NCI-H2171 (cell line): ENCODE measurements at regions not wholly inside any gene's neighbourhood (a gene's known extent, or its start where the extent isn't known, plus 50 kb on each side); places are given as distances from the start of the nearest gene placed in this dataset.
"Not testable (repeated sequence)": the region's sequence is repeated elsewhere in the genome, so short reads cannot be mapped to it uniquely, and the experiment has no call there.

Experiments
- DNase-seq: peaks from one replicate; lab custom pipeline; 2025; lab: John Stamatoyannopoulos, UW

GRCh38 chr1:88466899-88467580 lies 217.0 kb upstream of the PKN2 start:
- DNase-seq = no peak

- no peak for DNase-seq
These were observed 211.8 kb upstream of the PKN2 start for GRCh38 chr1:88472298-88472697.

DNA sequence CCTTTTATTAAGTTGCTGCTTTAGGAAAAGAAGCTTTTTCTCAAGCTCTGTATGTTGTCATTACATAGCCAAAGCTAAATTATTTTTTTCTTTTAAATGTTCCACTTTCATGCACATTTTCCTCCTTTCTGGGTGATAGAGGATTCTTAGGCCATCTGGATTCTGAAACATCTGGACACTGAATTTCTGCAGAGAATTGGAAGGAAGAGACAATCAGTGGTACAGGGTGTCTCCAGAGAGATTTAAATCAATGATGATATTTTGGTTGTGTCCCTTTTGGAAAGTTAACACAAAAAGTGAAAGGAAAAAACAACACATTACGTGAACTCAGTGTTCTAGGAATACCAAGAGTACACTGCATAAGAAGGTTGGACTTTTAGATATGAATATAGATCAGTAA lies 211.4 kb upstream of the PKN2 start:
- no peak for DNase-seq

GRCh38 chr1:88474555-88475304 lies 209.3 kb upstream of the PKN2 start:
- DNase-seq = no peak

- no peak for DNase-seq
These were observed 199.2 kb upstream of the PKN2 start for GRCh38 chr1:88484881-88485280.

DNA sequence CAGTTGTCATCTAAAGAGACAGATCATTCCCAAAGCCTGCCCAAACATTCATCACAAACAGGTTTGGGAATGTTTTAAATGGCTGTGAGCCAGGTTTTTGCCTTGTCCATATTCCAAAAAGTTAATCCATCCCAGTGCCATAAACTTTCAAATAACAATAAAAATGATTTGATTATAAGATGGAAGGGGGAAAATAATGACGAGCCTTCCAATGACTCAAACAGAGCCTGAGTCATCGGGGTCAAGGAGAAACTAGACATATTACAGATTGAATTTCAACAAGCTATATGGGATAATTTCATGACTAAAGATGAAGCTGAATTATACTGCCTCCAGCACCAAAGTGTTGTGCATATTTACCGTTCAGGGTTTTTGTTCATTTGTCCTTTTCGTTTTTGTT lies 195.8 kb upstream of the PKN2 start:
- DNase-seq = no peak

GRCh38 chr1:88490676-88491075 lies 193.4 kb upstream of the PKN2 start:
- DNase-seq = no peak

DNA sequence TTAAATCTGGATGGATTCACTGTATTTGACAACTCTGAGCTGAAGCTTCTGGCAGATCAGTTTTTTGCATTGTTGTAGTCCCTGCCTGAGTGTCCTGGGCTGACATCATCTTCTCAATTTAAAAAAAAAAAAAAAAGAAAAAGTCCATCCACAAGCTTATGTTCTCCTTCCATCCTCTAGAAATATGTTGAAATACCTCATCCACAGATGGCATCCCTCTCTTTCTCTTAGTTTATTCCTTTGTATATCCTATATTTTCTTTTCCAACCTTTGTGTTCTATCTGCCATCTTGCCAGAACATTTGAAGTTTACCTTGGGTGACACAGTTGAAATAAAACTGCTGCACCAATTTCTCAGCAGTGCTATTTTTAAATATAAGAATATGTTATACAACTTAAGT lies 184.4 kb upstream of the PKN2 start:
- DNase-seq = no peak

DNA sequence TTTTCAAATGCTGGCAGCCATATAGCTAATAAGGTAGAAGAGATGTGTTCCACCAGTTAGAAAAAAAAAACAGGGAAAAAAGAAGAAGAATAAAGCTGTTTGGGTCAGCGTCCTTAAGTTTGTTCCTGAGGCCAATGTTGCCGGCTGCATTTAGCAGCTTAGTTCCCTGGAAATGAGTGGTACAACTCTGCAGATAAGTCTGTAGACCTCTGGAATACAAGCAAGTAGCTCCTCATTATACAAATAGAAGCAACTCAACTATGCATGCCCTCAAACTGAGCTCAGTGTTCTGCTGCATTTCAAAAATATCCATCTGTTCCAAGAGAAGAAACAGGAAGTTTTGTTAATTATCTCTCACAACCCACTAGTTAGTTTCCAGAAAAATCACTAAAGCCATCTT lies 181.2 kb upstream of the PKN2 start:
- DNase-seq = no peak

- DNase-seq = no peak
These were observed 180.4 kb upstream of the PKN2 start for GRCh38 chr1:88503646-88504045.

- no peak for DNase-seq
These were observed 179.5 kb upstream of the PKN2 start for GRCh38 chr1:88504601-88505000.

DNA sequence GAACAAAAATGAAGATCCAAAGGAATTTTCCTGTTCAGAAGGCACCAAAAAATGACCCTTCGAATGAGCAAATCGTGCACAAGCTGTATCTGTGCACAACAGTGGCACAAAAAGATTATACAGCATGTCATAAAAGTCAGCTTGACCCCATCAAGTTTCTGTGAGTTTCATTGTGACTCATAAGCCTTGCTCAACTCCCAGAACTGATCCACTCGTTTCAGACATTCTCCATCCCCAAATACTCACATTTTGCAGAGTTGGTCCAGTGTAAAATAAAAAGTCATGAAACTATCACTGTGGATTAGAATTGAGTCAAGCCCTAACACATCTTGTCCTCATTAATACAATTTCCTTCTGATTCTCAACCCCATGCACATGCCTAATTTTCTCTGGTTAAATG lies 174.7 kb upstream of the PKN2 start:
- no peak for DNase-seq

DNA sequence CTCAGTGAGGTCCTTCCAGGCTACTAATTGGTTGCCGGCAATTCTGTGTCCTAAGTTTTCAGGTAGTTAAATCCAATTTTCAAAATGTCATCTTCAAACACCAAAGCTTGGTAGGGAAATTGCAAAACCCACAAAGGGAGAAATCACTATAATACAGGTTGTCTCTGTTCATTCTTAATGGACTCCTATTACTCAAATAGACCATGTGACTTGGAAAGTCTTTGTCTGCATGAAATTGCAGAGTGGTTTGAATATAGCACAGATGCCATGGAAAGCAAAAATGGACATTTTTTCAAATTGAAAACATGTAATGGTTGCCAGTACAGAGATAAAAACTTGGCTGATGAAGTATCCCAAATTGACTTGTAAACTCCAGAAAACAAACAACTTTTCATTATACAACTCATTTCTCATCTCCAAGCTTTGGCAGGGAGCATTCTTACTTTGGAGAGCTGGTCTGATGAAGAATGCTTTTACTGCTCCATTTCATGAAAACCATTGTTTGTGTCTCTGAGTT lies 169.5 kb upstream of the PKN2 start:
- no peak for DNase-seq

DNA sequence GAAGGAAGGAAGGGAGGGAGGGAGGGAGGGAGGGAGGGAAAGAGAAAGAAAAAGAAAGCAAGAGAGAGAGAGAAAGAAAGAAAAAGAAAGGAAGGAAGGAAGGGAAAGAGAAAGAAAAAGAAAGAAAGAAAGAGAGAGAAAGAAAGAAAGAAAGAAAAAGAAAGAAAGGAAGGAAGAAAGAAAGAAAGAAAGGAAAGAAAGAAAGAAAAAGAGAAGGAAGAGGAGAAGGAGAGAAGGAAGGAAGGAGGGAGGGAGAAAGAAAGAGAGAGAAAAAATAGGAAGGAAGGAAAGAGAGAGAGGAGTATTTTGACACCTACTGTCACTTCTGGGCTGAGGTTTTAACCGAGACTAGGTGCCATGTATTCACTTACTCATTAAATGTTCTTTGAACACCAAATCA lies 166.6 kb upstream of the PKN2 start:
- not testable (repeated sequence) for DNase-seq

DNA sequence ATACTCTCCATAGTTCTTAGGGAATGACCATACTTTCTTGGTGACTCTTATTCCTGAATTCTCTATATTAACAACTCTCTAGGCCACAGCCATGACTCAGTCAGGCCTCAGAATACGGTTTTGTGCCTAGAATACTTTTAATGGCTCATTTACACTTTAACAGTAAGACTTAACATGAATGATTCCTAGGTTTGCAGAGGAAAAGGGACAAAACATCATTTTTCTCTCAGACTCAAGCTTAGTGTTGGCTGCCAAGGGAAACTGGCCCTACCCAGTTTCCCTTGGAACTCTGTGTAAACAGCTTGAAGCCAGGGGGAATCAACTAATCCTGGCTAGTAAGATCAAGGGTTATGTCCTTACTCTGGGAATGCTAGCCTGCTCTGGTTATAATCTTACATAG lies 164.9 kb upstream of the PKN2 start:
- DNase-seq = no peak

- DNase-seq = no peak
These were observed 160.1 kb upstream of the PKN2 start for GRCh38 chr1:88523854-88524528.

- DNase-seq = no peak
These were observed 157.6 kb upstream of the PKN2 start for GRCh38 chr1:88526456-88526855.

- no peak for DNase-seq
These were observed 155.3 kb upstream of the PKN2 start for GRCh38 chr1:88528792-88529191.

- no peak for DNase-seq
These were observed 154.5 kb upstream of the PKN2 start for GRCh38 chr1:88529581-88529980.

- DNase-seq = no peak
These were observed 153.8 kb upstream of the PKN2 start for GRCh38 chr1:88530246-88530645.

DNA sequence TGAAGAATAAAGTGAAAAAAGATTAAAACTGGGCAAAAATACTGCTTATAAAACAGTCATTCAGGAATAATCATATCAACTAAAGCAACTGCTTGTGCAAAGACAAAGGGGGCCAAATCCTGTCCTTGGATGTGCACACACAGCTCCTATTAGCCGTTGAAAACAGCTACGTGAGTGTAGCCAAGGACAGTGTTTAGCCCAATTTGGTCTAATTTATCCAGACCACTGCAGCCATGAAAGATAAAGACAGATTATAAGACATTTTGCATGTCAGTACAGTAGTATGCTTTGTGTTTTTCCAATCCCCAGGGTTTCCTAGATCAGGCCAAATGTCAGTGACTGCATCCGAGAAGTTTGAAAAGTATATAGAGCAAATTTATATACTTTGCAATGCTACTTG lies 146.3 kb upstream of the PKN2 start:
- DNase-seq = no peak

DNA sequence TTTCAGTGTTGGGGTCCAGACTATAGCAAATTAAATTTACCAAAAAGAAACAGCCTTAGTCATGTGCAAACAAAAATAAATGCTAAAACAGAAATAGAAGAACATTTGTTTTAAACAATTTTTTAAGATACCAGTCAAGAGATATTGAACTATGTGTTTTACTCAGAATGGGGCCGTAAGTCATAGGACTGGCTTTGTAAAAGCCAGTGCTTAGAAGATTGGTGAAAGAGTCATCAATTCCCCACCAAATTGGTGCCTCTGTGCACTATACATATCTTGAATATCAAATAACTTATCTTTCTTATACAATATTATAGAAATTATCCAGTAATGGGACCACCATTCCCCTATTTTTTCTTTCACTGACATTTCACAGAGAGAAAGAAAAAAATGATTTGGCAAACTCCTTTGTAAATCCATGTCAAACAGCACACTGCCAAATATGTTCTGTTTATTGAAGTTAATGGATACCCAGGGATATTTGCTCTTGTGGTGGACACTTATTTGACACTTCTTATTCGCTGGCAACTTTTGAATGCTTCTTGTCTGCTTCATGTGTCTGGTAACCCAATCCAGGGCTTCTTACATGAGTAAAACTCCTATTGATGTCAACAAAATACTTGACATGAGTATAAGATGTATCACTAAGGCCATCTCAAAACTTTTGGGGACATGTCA lies 145.7 kb upstream of the PKN2 start:
- no peak for DNase-seq

DNA sequence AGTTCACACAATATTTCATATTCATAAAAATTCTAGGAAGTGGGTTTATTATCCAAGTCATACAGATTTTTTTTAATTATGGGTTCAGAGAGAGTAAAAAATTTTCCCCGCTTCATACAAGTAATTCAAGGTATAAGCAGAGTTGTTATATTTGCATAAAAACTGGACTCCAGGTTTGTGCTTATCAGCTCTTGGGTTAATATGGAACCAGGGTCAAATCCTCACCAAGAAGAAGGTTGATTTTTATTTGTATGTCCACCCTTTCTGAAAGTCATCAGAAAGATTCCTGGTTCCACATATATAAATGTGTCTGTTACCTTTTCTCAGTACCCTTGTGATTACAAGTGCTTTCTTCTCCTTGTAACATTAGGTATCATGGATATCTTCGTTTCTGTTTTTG lies 143.8 kb upstream of the PKN2 start:
- no peak for DNase-seq
